ENCODE measurements at regions not wholly inside any gene's neighbourhood (a gene's known extent, or its start where the extent isn't known, plus 50 kb on each side); places are given as distances from the start of the nearest gene placed in this dataset.
A peak's percentile ranks its signal among the peaks of the same experiment; 100 is the strongest.

DNA sequence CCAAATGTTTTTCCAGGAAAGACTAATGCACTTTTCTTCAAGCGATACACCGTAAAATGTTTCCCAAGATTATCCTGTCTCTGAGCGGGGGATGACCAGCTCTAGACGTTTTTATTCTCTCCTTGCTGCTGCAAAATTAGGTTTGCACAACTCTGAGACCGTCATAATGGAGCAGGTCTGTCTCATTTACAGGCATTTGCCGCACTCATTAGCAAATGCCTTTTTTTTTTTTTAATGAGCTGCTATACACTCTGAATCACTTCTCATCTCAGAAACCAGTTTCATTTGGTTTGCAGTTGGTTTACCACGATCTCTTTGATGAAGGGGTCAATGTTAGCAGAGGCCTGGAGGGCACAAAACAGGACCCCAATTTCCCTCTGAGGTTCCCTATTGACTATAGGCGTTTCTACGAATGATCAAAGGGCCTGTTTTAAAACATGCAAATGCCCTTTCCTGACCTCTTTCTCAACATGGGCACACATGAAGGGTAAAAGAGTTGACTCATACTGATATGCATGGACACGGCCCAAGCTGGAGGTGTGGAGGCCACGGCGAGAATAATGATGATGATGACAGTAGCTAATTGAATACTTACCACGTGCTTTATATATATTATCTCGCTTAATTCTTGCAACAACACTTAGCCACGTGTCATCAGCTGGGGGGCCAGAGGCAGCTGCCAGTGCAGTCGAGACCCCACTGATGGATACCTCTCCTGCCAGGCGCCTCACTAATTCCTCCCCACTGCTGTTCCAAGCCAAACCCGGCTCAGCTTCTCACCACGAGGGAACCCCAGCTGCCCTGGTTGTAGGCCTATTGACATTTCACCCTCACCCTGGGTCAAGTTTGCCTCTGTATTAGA, 89.9 kb upstream of the PTCH1 start:
- Histone ChIP-seq H3K4me3 (no peak overlapping the region), H3K9me3 (no peaks in the 10 kb centered on the region), H3K36me3 (no peaks in the 10 kb centered on the region), H3K27me3 (no peaks in the 10 kb centered on the region)
- DNase-seq = no peak

DNA sequence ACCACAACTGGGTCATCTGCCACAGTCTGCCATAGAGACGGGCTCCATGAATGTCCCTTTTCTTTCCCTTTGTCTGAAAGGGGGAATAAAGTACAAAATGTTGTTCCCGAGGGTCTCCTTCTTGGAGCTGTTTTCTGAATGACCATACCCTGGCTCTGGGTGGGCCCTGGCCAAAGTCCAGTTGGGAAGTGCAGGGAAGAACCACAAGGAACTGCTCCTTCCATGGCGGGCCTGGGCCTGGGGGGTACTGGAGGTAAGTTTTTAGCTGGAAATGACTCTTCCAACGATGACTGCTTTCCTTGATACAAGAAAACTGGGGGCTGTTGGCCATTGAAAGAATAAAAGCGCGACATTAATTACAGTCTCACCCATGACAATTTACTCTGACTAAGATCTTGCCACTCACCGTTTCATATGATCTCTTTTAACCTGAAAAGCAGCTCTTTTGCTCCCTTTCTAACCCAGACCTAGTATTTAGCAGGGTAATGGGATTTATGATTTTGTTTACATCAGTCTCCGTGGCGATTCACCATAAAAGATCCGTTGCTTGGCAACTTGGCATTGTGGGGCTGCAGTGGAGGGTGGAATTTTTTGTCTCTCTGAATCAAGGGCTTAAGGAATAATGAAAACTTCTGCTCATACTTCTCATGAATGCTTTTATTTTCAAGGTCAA, 89.2 kb upstream of the PTCH1 start:
- Histone ChIP-seq H3K9me3 (no peaks in the 10 kb centered on the region), H3K4me3 (no peak overlapping the region), H3K27me3 (no peaks in the 10 kb centered on the region), H3K36me3 (no peaks in the 10 kb centered on the region)
- no peak for DNase-seq

DNA sequence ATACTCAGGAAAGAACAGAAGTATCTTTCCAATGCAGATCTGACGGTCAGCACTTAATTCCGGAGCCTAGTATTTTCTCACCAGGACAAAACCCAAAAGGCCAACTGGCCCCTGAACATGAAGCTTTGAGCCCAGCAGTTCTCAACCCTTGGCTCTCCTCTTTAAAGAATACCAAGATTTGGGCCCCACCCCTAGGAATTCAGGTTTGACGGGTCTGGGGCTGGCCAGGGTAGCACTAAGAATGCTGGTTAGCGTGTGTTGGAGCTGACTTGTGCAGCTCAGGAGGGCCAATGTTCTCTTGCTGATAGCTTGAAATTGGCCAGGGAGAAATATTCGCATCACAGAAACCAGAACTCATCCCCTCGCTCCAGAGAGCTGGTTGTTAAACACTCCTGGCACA, 88.3 kb upstream of the PTCH1 start:
- no peak for DNase-seq
- no peak overlapping the region for H3K4me3 ChIP-seq
- no peaks in the 10 kb centered on the region for H3K36me3 ChIP-seq
- H3K9me3 ChIP-seq = no peaks in the 10 kb centered on the region
- no peaks in the 10 kb centered on the region for H3K27me3 ChIP-seq

DNA sequence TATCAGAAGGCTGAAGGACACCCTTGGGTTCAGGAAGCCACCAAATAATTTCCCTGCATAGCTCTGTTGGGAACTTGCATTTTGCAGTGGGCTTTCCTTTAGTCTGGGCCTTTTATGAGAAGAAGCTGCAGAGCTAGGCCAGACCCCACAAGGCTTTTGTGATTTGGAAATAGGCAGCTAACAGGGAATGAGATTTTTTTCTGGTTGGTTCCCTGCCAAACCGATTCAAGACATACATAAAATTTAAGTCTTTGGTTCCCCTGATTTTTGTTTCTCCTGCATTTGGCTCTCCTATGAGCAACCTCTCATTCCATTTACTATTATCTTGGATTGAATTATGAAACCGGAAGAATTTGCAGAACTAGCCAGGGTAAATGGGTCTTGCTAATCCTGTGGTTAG, 81.5 kb upstream of the PTCH1 start:
- DNase-seq = no peak
- Histone ChIP-seq H3K4me3 (no peak overlapping the region), H3K36me3 (no peaks in the 10 kb centered on the region), H3K9me3 (no peaks in the 10 kb centered on the region), H3K27me3 (no peaks in the 10 kb centered on the region)

DNA sequence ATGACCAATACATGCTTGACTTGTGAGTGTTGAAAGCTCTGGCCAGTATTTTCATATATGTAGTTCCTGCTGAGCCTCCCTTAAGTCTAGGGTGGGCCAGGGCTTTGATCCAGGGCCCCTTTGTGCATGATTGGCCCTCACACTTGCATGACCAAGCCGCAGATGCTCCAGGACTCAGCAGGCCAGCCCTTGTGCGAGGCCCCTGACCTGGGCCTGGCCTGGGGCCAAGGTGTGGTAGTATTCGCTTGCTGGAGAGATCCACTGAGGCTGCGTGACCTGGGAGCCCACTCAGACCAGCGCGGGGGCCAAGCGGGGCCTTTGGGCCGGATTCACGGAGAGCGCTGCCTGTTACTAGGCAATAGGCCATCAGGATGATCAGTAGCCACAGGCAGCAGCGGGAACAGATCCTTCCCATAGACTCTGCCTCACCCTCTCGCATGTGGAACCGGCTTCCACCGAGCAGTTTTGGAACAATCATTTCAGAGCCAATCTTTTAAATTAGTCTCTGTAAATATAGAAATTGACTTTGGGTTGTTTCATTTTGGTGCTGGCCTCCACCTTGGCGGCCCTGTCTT, 79.0 kb upstream of the PTCH1 start:
- H3K36me3 ChIP-seq = no peaks in the 10 kb centered on the region

DNA sequence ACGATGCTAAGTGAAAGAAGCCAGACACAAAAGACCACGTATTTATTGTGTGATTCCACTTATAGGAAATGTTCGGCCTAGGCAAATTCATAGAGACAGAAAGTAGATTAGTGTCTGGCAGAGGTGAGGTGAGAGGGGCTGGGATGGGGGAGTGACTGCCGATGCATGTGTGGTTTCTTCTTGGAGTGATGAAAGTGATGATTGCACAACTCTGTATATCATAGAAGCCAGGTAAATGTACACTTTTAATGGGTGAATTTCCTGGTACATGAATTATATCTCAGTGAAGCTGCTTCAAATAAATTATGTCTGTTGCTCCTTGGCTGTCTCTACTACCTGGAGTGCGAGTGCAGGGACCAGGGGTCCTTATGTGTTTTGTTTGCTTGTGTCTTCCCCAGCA, 76.2 kb upstream of the PTCH1 start:
- H3K36me3 ChIP-seq = no peaks in the 10 kb centered on the region
- no peak overlapping the region for H3K4me3 ChIP-seq
- no peak for DNase-seq
- H3K9me3 ChIP-seq = no peaks in the 10 kb centered on the region
- no peaks in the 10 kb centered on the region for H3K27me3 ChIP-seq

More for the DNA sequence above, 79.0 kb upstream of the PTCH1 start:
- no peaks in the 10 kb centered on the region for H3K27me3 ChIP-seq
- no peaks in the 10 kb centered on the region for H3K9me3 ChIP-seq
- DNase-seq = no peak
- no peak overlapping the region for H3K4me3 ChIP-seq

DNA sequence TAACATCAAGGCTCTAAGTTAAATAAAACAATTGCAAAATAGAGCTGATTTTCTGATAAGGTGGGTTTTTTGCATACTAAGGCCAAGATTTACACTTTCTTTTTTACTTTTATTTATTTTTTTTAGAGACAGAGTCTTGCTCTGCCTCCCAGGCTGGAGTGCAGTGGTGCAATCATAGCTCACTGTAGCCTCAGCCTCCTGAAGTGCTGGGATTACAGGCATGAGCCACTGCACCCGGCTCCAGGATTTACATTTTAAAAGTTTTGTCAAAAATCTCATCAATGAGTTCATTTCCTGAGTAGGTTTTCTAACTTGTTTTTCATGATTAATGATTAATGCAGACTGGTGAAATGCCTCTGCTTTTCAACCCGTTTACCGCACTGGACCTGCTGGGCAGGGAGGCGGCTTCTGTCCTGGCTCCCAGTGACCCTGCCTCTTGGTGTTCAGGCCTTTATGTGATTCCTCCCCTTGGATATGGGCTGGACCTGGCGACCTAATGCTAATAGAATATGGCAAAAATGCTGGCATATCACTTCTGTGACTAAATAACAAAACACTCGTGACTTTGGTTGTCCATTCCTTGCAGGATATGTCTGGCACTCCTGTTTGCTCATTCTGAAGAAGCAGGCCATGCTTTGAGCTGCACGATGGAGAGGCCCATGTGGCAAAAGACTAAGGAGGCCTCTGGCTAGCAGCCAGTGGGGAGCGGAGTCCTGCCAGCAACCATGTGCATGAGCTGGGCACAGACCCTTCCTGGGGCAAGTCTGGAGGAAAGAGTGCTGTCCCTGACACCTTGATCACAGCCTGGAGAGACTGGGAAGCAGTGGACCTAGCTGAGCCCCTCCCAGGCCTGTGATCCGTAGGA, 72.2 kb upstream of the PTCH1 start:
- DNase-seq = peak; percentile 25
- Histone ChIP-seq H3K27me3 (no peaks in the 10 kb centered on the region), H3K4me3 (no peak overlapping the region), H3K9me3 (no peaks in the 10 kb centered on the region), H3K36me3 (no peaks in the 10 kb centered on the region)

DNA sequence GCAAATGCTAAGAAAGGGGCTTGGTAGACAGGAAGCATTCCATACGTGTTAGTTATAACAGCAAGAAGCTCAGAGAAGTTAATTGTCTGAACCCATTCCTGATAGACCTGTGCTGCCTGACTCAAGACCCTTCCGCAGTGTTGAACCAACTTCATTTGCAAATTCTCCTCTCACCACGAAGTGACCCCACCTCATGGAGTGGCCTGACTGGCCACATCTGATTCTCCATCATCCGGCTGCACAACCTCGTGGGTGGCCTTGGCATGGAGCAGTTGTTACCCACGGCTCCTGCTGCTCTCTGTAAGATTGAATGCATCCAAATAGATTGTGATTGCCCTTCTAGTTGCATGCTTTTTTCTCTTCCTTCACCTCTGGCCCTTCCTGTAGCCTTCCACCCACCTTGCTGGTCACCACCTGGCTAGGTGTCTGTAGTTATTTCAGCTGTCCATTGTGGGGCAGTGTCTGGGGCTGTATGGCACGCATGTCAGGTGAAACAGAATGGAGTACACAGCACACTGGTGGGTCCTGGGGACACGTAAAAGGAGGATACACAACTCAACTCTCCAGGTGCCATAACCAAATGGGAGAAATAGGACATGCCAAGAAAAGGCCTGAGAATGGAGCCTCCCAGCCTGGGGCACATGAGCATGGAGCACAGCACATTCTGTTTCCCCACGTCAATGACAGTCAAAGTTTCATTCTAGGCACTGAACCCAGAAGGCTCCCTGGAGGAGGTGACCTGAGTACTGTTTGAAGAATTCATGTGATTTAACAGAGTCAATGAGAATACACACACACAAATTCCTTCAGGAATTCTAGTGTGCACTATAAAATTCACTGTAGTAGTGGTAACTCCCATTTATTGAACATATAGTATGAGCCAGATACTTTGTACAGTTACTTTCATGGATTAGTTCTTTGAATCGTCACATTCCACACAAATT, 70.5 kb upstream of the PTCH1 start:
- DNase-seq = no peak
- no peaks in the 10 kb centered on the region for H3K27me3 ChIP-seq
- H3K9me3 ChIP-seq = no peaks in the 10 kb centered on the region
- no peaks in the 10 kb centered on the region for H3K36me3 ChIP-seq
- H3K4me3 ChIP-seq = no peak overlapping the region

DNA sequence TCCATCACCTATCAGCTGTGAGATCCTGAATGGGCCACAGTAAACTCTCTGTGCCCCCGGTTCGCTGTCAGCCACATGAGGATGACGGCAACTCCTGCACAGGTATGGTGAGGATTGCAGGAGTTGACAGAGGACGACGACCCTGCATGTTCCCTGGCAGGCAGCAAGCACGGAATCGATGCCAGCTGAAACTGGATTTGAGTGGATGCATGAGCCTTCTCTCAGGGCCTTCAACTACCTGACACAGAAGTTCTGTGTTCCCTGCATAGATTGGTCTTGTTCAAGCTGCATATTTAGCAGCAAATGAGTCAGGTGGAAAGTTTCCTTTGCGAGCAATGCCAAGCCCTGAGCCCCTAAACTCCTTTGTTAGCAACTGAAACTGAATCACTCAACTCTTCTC, 69.6 kb upstream of the PTCH1 start:
- Histone ChIP-seq H3K9me3 (no peaks in the 10 kb centered on the region), H3K27me3 (no peaks in the 10 kb centered on the region), H3K4me3 (no peak overlapping the region), H3K36me3 (no peaks in the 10 kb centered on the region)
- no peak for DNase-seq

DNA sequence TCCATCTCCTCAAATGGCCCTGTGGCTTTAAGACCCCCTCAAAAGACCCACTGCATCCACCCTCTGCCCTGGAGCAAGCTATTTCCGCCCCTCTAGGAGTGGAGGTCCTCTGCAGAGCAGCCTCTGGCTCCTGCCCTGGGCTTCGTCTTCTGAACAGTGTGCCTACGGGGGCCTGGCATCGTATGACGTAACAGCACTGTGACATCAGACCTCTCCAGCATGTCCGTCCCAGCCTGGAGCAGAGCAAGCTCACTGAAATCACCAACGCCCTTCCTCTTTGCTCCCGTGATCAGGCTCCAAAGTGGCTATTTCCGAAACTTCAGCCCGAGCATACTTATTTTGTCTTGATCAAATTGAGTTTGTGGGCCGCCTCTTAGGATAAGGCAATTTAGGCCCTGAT, 69.1 kb upstream of the PTCH1 start:
- Histone ChIP-seq H3K9me3 (no peaks in the 10 kb centered on the region), H3K4me3 (no peak overlapping the region), H3K36me3 (no peaks in the 10 kb centered on the region), H3K27me3 (no peaks in the 10 kb centered on the region)
- no peak for DNase-seq

DNA sequence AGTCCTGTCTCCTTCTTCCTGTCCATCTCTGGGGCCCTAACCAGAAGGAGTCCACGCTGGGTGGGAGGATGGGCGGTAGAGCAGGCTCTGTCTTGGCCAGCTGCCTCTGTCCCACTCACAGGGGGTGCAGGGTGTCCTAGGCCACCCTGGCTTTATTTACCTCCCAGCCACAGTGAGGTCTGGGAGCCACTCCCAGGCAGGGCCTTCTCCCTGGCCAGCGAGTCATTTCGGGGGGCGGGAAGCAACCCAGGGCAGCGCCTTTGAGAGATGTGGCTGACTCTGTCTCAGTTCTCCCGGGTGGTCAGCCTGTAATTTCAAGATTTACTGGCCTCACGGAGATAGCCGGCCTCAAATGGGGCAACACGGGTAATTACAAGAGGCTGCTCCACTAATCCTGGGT, 67.4 kb upstream of the PTCH1 start:
- no peaks in the 10 kb centered on the region for H3K27me3 ChIP-seq
- H3K9me3 ChIP-seq = no peaks in the 10 kb centered on the region
- DNase-seq = no peak
- H3K36me3 ChIP-seq = no peaks in the 10 kb centered on the region
- no peak overlapping the region for H3K4me3 ChIP-seq

DNA sequence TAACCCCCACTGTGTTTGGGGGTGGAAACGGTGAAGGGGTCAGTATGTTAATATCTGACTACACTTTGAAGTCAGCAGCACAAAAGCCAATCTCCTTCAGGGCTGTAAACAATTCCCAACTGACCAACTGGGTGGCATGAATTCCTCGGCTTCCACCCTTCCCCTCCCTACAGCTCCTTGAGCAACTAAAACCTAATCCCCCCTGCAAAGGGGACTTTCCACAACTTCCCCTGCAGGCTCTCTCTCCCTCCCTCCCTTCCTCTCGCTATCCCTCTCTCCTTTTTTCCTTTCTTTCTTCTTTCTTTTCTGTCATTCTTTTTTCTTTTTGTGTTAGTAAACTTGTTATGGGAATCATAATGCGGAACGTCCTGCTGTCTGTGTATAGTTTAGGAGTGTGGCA, 65.1 kb upstream of the PTCH1 start:
- Histone ChIP-seq H3K27me3 (no peaks in the 10 kb centered on the region), H3K9me3 (no peaks in the 10 kb centered on the region), H3K4me3 (no peak overlapping the region), H3K36me3 (no peaks in the 10 kb centered on the region)
- DNase-seq = no peak

DNA sequence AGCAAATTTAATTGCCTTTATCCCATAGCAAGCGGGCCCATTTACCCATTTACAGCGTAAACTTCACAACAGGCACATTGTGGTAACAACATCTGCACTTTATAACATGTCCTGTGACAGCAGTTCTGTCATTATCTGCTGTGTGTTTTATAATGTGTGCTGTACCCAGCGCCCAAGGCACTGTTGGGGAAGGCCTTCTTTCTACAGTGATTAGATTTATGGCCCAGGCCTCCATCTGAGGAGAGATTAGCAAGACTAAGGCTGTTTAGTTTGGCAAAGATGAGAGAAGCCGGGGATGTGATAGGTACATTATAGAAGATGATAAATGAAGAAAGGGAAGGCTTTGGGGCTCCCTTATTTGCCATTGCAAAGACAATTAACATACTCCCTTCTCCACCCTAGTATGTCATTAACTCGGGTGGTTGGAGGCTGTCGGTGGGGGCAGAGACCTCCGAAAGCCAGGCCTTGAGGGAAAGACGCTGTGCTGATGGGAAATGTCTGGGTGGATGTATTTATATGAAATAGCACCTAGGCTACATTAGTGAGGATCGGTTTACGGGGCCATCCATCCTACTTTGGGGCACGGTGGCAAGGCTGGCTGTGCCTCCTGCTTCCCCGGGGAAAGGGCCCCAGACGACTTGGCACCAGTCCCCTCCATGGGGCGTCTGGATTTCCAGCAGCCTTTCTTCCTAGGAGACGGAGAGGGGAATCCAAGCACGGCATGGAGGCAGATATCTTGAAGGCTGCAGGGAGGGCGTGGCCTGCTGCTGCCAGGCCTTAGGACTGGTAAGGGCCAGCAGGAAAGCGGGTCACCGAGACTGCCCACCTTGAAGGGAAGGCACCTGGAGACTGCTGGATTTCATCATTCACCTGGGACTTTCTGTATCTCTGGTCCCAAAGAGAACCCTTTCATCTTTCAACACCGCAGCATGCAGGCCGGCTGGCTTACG, 64.3 kb upstream of the PTCH1 start:
- Histone ChIP-seq H3K4me3 (no peak overlapping the region), H3K36me3 (no peaks in the 10 kb centered on the region), H3K27me3 (no peaks in the 10 kb centered on the region), H3K9me3 (no peaks in the 10 kb centered on the region)
- DNase-seq = no peak

DNA sequence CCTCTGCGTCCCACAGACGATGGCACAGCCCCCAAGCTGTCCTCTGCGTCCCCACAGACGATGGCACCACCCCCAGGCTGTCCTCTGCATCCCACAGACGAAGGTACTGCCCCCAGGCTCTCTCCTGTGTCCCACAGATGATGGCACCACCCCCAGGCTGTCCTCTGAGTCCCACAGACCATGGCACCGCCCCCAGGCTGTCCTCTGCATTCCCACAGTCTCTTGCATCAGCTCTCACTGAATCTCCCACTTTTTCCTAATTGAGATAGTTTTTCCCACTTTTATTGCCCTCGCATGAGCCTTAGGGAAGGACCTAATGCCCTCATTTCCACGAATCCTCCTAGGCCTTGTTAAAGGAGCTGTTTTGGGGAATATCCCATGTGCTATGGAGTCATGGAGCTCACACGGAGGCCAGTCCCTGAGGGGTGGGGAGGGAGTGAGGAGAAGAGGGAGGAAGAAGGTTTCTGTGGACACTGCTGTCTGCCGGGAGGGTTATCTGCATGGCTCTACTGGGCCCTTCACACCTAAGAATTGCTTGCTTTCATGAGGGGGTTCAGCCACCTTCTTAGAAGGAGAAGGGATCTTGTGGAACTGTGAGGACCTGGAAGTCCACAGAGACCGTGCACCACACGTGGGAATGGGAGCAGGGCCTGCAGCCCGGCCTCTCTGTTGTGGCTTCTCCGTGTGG, 58.2 kb upstream of the PTCH1 start:
- no peak for DNase-seq
- Histone ChIP-seq H3K9me3 (no peaks in the 10 kb centered on the region), H3K36me3 (no peaks in the 10 kb centered on the region), H3K4me3 (no peak overlapping the region), H3K27me3 (no peaks in the 10 kb centered on the region)

DNA sequence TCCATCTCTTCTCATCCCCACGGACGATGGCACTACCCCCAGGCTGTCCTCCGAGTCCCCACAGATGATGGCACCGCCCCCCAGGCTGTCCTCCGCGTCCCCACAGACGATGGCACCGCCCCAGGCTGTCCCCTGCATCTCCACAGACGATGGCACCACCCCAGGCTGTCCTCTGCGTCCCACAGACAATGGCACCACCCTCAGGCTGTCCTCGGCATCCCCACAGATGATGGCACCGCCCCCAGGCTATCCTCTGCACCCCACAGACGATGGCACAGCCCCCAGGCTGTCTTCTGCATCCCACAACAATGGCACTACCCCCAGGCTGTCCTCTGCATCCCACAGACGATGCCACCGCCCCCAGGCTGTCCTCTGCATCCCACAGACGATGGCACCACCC, 57.4 kb upstream of the PTCH1 start:
- no peak for DNase-seq
- no peaks in the 10 kb centered on the region for H3K27me3 ChIP-seq
- no peak overlapping the region for H3K4me3 ChIP-seq
- no peaks in the 10 kb centered on the region for H3K9me3 ChIP-seq
- H3K36me3 ChIP-seq = no peaks in the 10 kb centered on the region

Measured in MG63 (cell line).